A549 (cell line): ENCODE measurements at regions not wholly inside any gene's neighbourhood (a gene's known extent, or its start where the extent isn't known, plus 50 kb on each side); places are given as distances from the start of the nearest gene placed in this dataset.

ENCODE experiments used
- ATAC-seq, 2 experiments: fragments of 200-7000 bp in 1 of 2; fragments of >200 bp in 1 of 2; cut with Nextera tagmentation in 1 of 2; cut with Tn5 transposase in 1 of 2; 3 replicates each; pipeline versions ENCODE4 v1.8.0 to v1.9.1; 2018 to 2020; ENCODE audit warnings: mild to moderate bottlenecking in 1 of 2, moderate library complexity in 1 of 2
- CTCF ChIA-PET: fragments of 300-600 bp; sonication (Branson Sonifier 250); formaldehyde crosslinking; extraction: SDS; loops from one replicate; lab custom pipeline; 2021; ENCODE audit warnings: antibody characterized with exemption, inconsistent platforms; lab: Yijun Ruan, JAX
- POLR2A ChIA-PET: fragments of 350-600 bp; formaldehyde crosslinking; extraction: SDS; loops from one replicate; lab custom pipeline; 2021; ENCODE audit warnings: antibody characterized with exemption, inconsistent platforms; lab: Yijun Ruan, JAX
- DNase-seq, 2 experiments: peaks; one replicate each; pipeline versions ENCODE4 v3.0.0 to v3.0.0-alpha.2; 2011 to 2016; ENCODE audit warnings: low read depth in 1 of 2, low spot score in 1 of 2
- FAIRE-seq: peaks from 2 replicates; lab custom pipeline; 2011; peaks lifted over from hg19 to GRCh38; lab: Jason Lieb, UNC
- H3K27ac ChIP-seq, 2 experiments: fragments of >200 bp; sonication (Bioruptor Twin); formaldehyde crosslinking; 3 replicates each; pipeline ENCODE4 v1.5.1; 2016 to 2017
- H3K4me1 ChIP-seq: fragments of >200 bp; sonication (Bioruptor Twin); formaldehyde crosslinking; 3 replicates; pipeline ENCODE4 v1.6.1; 2016
- H3K4me2 ChIP-seq: fragments of >200 bp; sonication (Bioruptor Twin); formaldehyde crosslinking; 3 replicates; pipeline ENCODE4 v1.6.1; 2016
- H3K4me3 ChIP-seq: fragments of >200 bp; sonication (Bioruptor Twin); formaldehyde crosslinking; 3 replicates; pipeline ENCODE4 v1.5.1; 2016
- H3K9me3 ChIP-seq: fragments of >200 bp; sonication (Bioruptor Twin); formaldehyde crosslinking; 3 replicates; pipeline ENCODE4 v1.6.1; 2016
- BHLHE40 ChIP-seq: IDR thresholded peaks from 2 replicates; pipeline ENCODE4 v1.6.1; 2012; ENCODE audit warnings: low read depth, low read length, inconsistent platforms
- CHD2 ChIP-seq: fragments of 150-350 bp; IDR thresholded peaks from 2 replicates; pipeline ENCODE4 v1.6.1; 2014; ENCODE audit warnings: low read length; ENCODE audit not compliant: partially characterized antibody
- CHD4 ChIP-seq: fragments of 200-600 bp; sonication (generic); IDR thresholded peaks from 2 replicates; pipeline ENCODE4 v1.6.1; 2016; ENCODE audit warnings: antibody characterized with exemption, mild to moderate bottlenecking, borderline replicate concordance
- CTCF ChIP-seq: fragments of >200 bp; sonication (Bioruptor Twin); formaldehyde crosslinking; IDR thresholded peaks from 3 replicates; pipeline ENCODE4 v1.5.1; 2016
- E2F6 ChIP-seq: IDR thresholded peaks from 2 replicates; pipeline ENCODE4 v1.6.1; 2012; ENCODE audit warnings: low read depth, borderline replicate concordance
- EHMT2 ChIP-seq: fragments of 200-600 bp; sonication (generic); IDR thresholded peaks from 2 replicates; pipeline ENCODE4 v1.6.1; 2016; ENCODE audit warnings: antibody characterized with exemption, low read depth, mild to moderate bottlenecking, moderate library complexity
- EP300 ChIP-seq, 2 experiments: fragments of >200 bp; sonication (Bioruptor Twin); formaldehyde crosslinking; IDR thresholded peaks; 2 replicates in 1 of 2; 3 replicates in 1 of 2; pipeline ENCODE4 v1.6.1; 2016 to 2017
- ESRRA ChIP-seq: fragments of 150-350 bp; IDR thresholded peaks from 2 replicates; pipeline ENCODE4 v1.6.1; 2014; ENCODE audit warnings: mild to moderate bottlenecking, low read length, borderline replicate concordance
- FOSB ChIP-seq: fragments of 250-450 bp; sonication (Bioruptor Pico); IDR thresholded peaks from 2 replicates; pipeline ENCODE4 v1.5.0; 2020; ENCODE audit warnings: mild to moderate bottlenecking, moderate library complexity
- HDAC2 ChIP-seq: fragments of 200-600 bp; sonication (generic); IDR thresholded peaks from 2 replicates; pipeline ENCODE4 v1.6.1; 2016
- HOXB5 ChIP-seq: fragments of 250-450 bp; sonication (Bioruptor Pico); IDR thresholded peaks from 2 replicates; pipeline ENCODE4 v1.5.0; 2020; ENCODE audit warnings: mild to moderate bottlenecking, moderate library complexity
- MAFK ChIP-seq: fragments of 450-650 bp; IDR thresholded peaks from 2 replicates; pipeline ENCODE4 v1.6.1; 2014; ENCODE audit not compliant: partially characterized antibody
- MYC ChIP-seq: IDR thresholded peaks from 2 replicates; pipeline ENCODE4 v1.6.1; 2012; ENCODE audit warnings: mild to moderate bottlenecking, inconsistent platforms, low read length, improper control_type of control experiment, borderline replicate concordance
- NR3C1 ChIP-seq: fragments of >200 bp; sonication (Bioruptor Twin); formaldehyde crosslinking; IDR thresholded peaks from 3 replicates; pipeline ENCODE4 v1.6.1; 2017
- POLR2A ChIP-seq: IDR thresholded peaks from 2 replicates; pipeline ENCODE4 v1.6.1; 2012; ENCODE audit warnings: mild to moderate bottlenecking, low read length
- RAD21 ChIP-seq, 2 experiments: fragments of >200 bp in 1 of 2; sonication (Bioruptor Twin) in 1 of 2; formaldehyde crosslinking in 1 of 2; IDR thresholded peaks in 1 of 2; conservative IDR thresholded peaks in 1 of 2; 2 replicates in 1 of 2; 3 replicates in 1 of 2; pipeline ENCODE4 v1.6.1; 2012 to 2018; ENCODE audit warnings: inconsistent platforms in 1 of 2
- RARB ChIP-seq: fragments of 250-450 bp; sonication (Bioruptor Pico); IDR thresholded peaks from 2 replicates; pipeline ENCODE4 v1.8.0; 2021; ENCODE audit warnings: mild to moderate bottlenecking, moderate library complexity
- RCOR1 ChIP-seq: fragments of 150-350 bp; IDR thresholded peaks from 2 replicates; pipeline ENCODE4 v1.6.1; 2014; ENCODE audit warnings: antibody characterized with exemption, low read length, low read depth
- SREBF2 ChIP-seq: fragments of 450-650 bp; IDR thresholded peaks from 2 replicates; pipeline ENCODE4 v1.6.1; 2014; ENCODE audit warnings: mild to moderate bottlenecking, moderate library complexity
- TP53 ChIP-seq: fragments of 250-450 bp; sonication (Bioruptor Pico); IDR thresholded peaks from 2 replicates; pipeline ENCODE4 v1.5.0; 2021; ENCODE audit warnings: mild to moderate bottlenecking, moderate library complexity
- USF2 ChIP-seq: fragments of 450-650 bp; IDR thresholded peaks from 2 replicates; pipeline ENCODE4 v1.6.1; 2014; ENCODE audit warnings: antibody characterized with exemption
- WGBS: methylation state at CpG from one replicate; pipeline ENCODE4 v1.1.6; 2017; ENCODE audit errors: missing lambda C conversion rate; 5-methylcytosine and 5-hydroxymethylcytosine counted together

GRCh38 chr4:123674762-123675465 is 278.3 kb downstream of the SPRY1 start:
- ChIA-PET POLR2A (no interaction called here), CTCF (no interaction called here)
- Histone ChIP-seq H3K9me3 (no peaks in the 10 kb centered on the region), H3K4me1 (peaks cover 3% of the 10 kb centered on the region; the same call in 1 of the 3 replicates), H3K27ac (no peak overlapping the region), H3K4me3 (no peak overlapping the region), H3K4me2 (no peak overlapping the region)
- ATAC-seq: no peak
- FAIRE-seq: no peak
- 93% methylated on average over 5 of the region's 5 CpGs for WGBS
- TF ChIP-seq RARB (CRISPR knock-in tag): no peak
- TF ChIP-seq NR3C1: no peak
- TF ChIP-seq MAFK: no peak
- DNase-seq: no peak

GRCh38 chr4:123675567-123675966 is 279.0 kb downstream of the SPRY1 start:
- Histone ChIP-seq H3K9me3 (no peaks in the 10 kb centered on the region), H3K4me1 (peaks cover 3% of the 10 kb centered on the region; the same call in 1 of the 3 replicates), H3K27ac (no peak overlapping the region), H3K4me2 (no peak overlapping the region), H3K4me3 (no peak overlapping the region)
- DNase-seq (no peak), FAIRE-seq (no peak), ATAC-seq (no peak)
- 87% methylated on average over 1 of the region's 1 CpG for WGBS
- POLR2A ChIA-PET: no interaction called here
- CTCF ChIA-PET: no interaction called here
- TF ChIP-seq USF2 (no peak), EP300 (IDR thresholded peaks at IDR 0.05) (no peak), HDAC2 (no peak), RAD21 (conservative IDR thresholded peaks at IDR 0.05 in 1 of 2, IDR thresholded peaks at IDR 0.05 in 1 of 2) (no peak), MYC (no peak), CHD2 (no peak), ESRRA (no peak), TP53 (CRISPR knock-in tag) (no peak), RCOR1 (no peak), SREBF2 (no peak), EHMT2 (no peak), FOSB (CRISPR knock-in tag) (no peak), BHLHE40 (no peak), CTCF (no peak), POLR2A (no peak), RARB (CRISPR knock-in tag) (no peak), E2F6 (no peak), HOXB5 (CRISPR knock-in tag) (no peak), CHD4 (no peak)
- TF ChIP-seq, all 56 proteins: peak for 0
